ENCODE measurements at regions not wholly inside any gene's neighbourhood (a gene's known extent, or its start where the extent isn't known, plus 50 kb on each side); places are given as distances from the start of the nearest gene placed in this dataset.

GRCh38 chr6:68333442-68333841, 301.6 kb upstream of the ADGRB3 start:
- H2AFZ ChIP-seq (ENCODE audit: low read length), result no peak overlapping the region
- H2AK5ac ChIP-seq (ENCODE audit: low read depth, low read length), result no peak overlapping the region
- no peak overlapping the region for H3K4me2 ChIP-seq (ENCODE audit: insufficient read depth in 1 of 2, low read depth in 2 of 2, low read length in 2 of 2)
- no peaks in the 10 kb centered on the region for H3K4me1 ChIP-seq (replicated peaks in 1 of 4; ENCODE audit: control insufficient read depth in 3 of 4, insufficient read depth in 4 of 4, low read length in 3 of 4)
- no peak overlapping the region for H4K5ac ChIP-seq (ENCODE audit: insufficient read length, low read depth, low read length)
- TF ChIP-seq POLR2A (IDR thresholded peaks at IDR 0.05; ENCODE audit: control extremely low read depth in 1 of 2, low read depth in 2 of 2, low read length in 2 of 2) (no peak), TEAD4 (IDR thresholded peaks at IDR 0.05; ENCODE audit: low read depth, low read length) (no peak), RFX5 (IDR thresholded peaks at IDR 0.05; ENCODE audit: borderline replicate concordance, low read depth, low read length) (no peak), KDM4A (IDR thresholded peaks at IDR 0.05; ENCODE audit: low read depth, low read length, severe bottlenecking) (no peak), ATF3 (IDR thresholded peaks at IDR 0.05; ENCODE audit: insufficient read depth, low read depth, low read length) (no peak), RBBP5 (IDR thresholded peaks at IDR 0.05; ENCODE audit: borderline replicate concordance, low read depth, low read length) (no peak)
- CTCF ChIA-PET (ENCODE audit: partially characterized antibody), result interaction anchor here (0.6 to 1.4 kb wide), 2 partner anchors 10 to 241 kb away, joined by 3 read pairs; no protein-coding TSS in a partner anchor
- no peaks in the 10 kb centered on the region for H3K36me3 ChIP-seq (ENCODE audit: control insufficient read depth in 2 of 4, insufficient read depth in 4 of 4, low read length in 3 of 4)
- FAIRE-seq, result no peak
- no peak overlapping the region for H2BK15ac ChIP-seq (ENCODE audit: low read length)
- no peak overlapping the region for H3K4ac ChIP-seq (replicated peaks; ENCODE audit: insufficient read length, low read depth, low read length)
- DNase-seq (ENCODE audit: low read depth in 1 of 2, low spot score in 2 of 2), result no peak
- no peaks in the 10 kb centered on the region for H3K27me3 ChIP-seq (replicated peaks in 1 of 4; ENCODE audit: control insufficient read depth in 3 of 4, extremely low read depth in 1 of 4, insufficient read depth in 3 of 4, low read length in 3 of 4)
- no peak overlapping the region for H3K27ac ChIP-seq (ENCODE audit: low read depth, low read length)
- no peak overlapping the region for H2BK5ac ChIP-seq (ENCODE audit: low read depth, low read length)
- no peak overlapping the region for H2BK20ac ChIP-seq (ENCODE audit: low read length)
- no peak overlapping the region for H3K56ac ChIP-seq (replicated peaks; ENCODE audit: insufficient read length, low read depth, low read length)
- H3K9ac ChIP-seq (replicated peaks in 1 of 4; ENCODE audit: extremely low read depth in 1 of 4, low read depth in 3 of 4, low read length in 3 of 4), result no peak overlapping the region
- no peaks in the 10 kb centered on the region for H3K79me1 ChIP-seq (ENCODE audit: low read depth, low read length)
- H4K91ac ChIP-seq (replicated peaks; ENCODE audit: insufficient read length, low read length), result no peak overlapping the region
- no peak overlapping the region for H2BK120ac ChIP-seq (replicated peaks; ENCODE audit: low read depth, low read length)
- no peak overlapping the region for H3K14ac ChIP-seq (ENCODE audit: insufficient read length)
- H3K23me2 ChIP-seq (ENCODE audit: low read depth, low read length), result no peaks in the 10 kb centered on the region
- H3K9me3 ChIP-seq (ENCODE audit: insufficient read depth in 2 of 2, low read depth in 1 of 2, low read length in 1 of 2), result no peaks in the 10 kb centered on the region
- POLR2A ChIA-PET (ENCODE audit: partially characterized antibody), result no interaction called here
- no peak overlapping the region for H2BK12ac ChIP-seq (ENCODE audit: low read depth, low read length)
- H3K23ac ChIP-seq (ENCODE audit: insufficient read length), result no peak overlapping the region
- H4K8ac ChIP-seq (ENCODE audit: extremely low read depth, insufficient read depth, low read length), result no peak overlapping the region
- no peak overlapping the region for H3K4me3 ChIP-seq (ENCODE audit: extremely low read depth in 1 of 4, insufficient read depth in 2 of 4, low read depth in 3 of 4, low read length in 4 of 4)
- no peak overlapping the region for H3K18ac ChIP-seq (ENCODE audit: extremely low read depth, low read length)
- H3K79me2 ChIP-seq (ENCODE audit: control insufficient read depth in 1 of 2, insufficient read depth in 2 of 2, low read length in 2 of 2), result no peaks in the 10 kb centered on the region
- no peaks in the 10 kb centered on the region for H4K20me1 ChIP-seq (replicated peaks in 1 of 2; ENCODE audit: control insufficient read depth in 1 of 2, insufficient read depth in 2 of 2, low read length in 2 of 2)

Measured in H1 (cell line).